KOPT-K1 (cell line): ENCODE measurements at regions not wholly inside any gene's neighbourhood (a gene's known extent, or its start where the extent isn't known, plus 50 kb on each side); places are given as distances from the start of the nearest gene placed in this dataset.

Source experiments
- H3K27ac ChIP-seq: fragments of 200-600 bp; sonication (generic); 2 replicates; pipeline ENCODE4 v1.5.1; 2016; ENCODE audit warnings: antibody characterized with exemption, mild to moderate bottlenecking, low read depth, low read length; ENCODE audit not compliant: poor library complexity, severe bottlenecking
- H3K36me3 ChIP-seq: fragments of 200-600 bp; sonication (generic); 2 replicates; pipeline ENCODE4 v1.5.1; 2017; ENCODE audit warnings: antibody characterized with exemption, mild to moderate bottlenecking, low read length, moderate library complexity; ENCODE audit not compliant: insufficient read depth
- H3K9me3 ChIP-seq: fragments of 200-600 bp; sonication (generic); 2 replicates; pipeline ENCODE4 v1.5.1; 2017; ENCODE audit warnings: antibody characterized with exemption, low read length, mild to moderate bottlenecking; ENCODE audit not compliant: insufficient read depth, poor library complexity, severe bottlenecking

DNA sequence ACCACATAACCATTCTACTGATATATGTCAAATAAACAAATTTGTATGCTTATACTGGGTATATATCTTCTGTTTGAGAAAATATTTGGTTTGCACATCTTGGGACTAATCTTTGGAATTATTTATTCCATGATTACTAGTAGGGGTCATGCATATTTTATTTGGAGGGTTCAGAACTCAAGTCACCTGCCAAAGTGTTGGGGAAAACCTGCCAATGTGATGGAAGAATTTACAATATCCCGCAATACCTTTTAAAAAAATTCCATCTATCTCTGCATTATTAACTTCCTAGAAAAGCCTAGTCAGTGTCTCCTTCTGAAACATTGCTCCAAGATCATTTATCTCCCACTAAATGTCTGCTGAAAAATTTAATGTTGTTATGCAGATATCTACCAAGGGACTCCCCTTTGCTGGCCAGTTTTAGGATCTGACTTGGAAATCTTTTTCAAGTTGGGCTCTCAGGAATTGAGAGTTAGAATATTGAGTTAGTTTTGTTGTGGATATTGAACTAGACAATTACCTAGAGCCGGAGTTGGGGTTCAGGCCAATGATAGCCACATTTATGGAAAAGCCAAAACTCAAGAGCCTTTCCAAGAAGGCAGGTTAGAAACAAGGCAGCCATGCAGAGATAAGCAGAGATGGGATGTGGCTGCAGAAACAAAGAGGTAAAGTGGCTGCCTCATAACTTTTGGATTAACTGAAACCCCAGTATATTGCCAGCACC, 425.2 kb downstream of the ADAMTS20 start:
- Histone ChIP-seq H3K36me3 (no peaks in the 10 kb centered on the region), H3K9me3 (no peaks in the 10 kb centered on the region), H3K27ac (no peak overlapping the region)

DNA sequence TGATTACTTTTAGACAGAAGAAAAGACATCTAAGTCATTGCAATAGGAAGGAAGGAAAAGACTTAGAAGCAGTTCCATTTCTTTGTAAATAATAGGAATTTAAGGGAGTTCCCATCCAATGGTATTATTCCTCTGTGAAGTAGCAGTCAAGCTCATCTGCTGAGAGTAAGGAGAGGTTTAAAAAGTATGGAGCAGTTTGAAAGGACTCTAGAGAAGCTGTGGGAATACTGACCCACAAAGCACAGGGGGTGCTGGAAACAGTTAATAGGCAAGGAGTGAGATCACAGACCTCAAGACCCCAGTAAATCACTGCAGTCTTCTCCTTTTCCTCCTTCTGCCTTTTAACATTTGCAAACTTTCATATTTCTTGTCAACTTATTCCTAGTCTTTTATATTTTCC, 428.5 kb downstream of the ADAMTS20 start:
- no peak overlapping the region for H3K27ac ChIP-seq
- H3K36me3 ChIP-seq: no peaks in the 10 kb centered on the region
- no peaks in the 10 kb centered on the region for H3K9me3 ChIP-seq

DNA sequence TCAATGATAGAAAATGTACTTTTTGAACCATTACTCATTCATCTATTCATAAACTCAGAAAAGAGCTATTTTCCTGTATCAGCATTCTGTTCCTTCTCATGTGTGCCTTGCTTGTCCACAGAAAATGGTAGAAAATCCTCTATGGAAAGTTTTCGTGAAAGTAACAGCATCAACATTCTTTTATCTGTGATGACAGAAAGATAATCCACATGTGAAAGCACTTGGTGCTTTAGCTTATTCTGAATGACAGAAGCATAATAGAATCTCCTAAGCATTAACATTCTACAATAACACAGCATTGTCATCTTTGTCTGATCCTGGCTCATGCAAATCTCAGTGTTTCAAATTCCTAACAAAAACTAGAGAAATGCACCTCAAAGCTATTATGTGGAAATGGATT, 431.9 kb downstream of the ADAMTS20 start:
- H3K9me3 ChIP-seq: no peaks in the 10 kb centered on the region
- H3K27ac ChIP-seq: no peak overlapping the region
- no peaks in the 10 kb centered on the region for H3K36me3 ChIP-seq

DNA sequence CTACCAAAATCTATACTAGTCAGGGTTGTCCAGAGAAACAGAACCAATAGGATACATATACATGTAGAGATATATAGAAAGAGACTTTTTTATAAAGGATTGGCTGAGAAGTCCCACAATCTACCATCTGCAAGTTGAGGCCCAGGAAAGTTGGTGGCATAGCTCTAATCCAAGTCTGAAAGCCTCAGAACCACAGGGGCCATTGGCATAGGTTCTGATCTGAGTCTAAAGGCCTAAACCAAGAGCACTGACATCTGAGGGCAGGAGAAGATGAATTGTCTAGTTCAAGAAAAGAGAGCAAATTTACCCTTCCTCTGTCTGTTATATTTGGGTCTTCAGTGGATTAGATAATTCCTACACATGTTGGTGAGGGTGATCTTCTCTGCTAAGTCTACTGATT, 433.1 kb downstream of the ADAMTS20 start:
- Histone ChIP-seq H3K27ac (no peak overlapping the region), H3K36me3 (no peaks in the 10 kb centered on the region), H3K9me3 (no peaks in the 10 kb centered on the region)

DNA sequence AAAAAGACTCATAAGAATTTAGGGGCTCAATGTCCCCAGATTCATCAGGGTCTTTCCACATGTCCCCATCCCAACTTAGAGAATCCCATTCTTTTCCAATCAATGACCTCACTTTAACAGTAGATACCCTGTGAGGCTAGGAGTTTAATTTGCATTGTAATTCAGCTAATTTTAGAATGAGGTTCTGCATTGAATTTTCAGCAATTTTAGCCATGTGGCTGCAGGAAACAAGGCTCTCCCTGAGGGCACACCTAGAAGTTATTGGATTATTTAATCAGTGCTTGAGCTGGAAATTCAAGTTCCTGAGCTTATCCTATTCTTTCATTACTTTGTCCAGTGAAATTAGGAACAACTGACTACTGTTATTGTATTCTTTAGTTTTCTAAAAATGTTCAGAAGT, 433.8 kb downstream of the ADAMTS20 start:
- no peak overlapping the region for H3K27ac ChIP-seq
- no peaks in the 10 kb centered on the region for H3K36me3 ChIP-seq
- no peaks in the 10 kb centered on the region for H3K9me3 ChIP-seq

DNA sequence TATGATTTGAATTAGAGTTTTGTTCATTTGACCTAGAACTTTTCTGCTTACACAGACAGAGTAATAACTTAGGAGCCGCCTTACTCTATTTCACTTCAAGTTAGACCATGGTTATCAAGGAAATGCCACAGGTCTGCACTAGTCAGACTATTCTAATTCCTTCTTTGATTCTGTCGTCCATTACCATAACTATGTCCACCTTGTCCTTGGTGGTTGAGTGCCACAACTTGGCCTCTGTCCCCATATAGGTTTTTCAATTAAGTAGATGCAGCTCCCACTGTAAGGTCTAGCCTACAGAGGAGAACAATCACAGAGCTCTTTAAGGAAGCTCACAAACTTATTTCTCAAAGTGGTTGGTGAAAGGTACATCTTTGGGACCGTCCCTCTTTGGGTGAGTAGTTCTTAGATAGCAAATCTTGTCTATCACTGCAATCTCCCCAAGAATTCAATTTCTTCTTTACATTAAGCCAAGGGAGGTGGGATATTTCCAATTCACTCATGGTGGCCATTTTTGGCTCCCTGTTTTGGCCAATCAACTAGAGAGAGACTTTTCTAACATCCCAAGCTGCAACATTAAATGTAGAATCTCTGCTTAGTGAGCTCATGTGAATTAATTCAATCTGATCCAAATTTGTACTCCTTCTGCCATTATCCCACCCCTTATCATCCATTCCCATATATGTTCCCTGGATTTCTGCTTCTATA, 434.6 kb downstream of the ADAMTS20 start:
- H3K27ac ChIP-seq: no peak overlapping the region
- H3K36me3 ChIP-seq: no peaks in the 10 kb centered on the region
- H3K9me3 ChIP-seq: no peaks in the 10 kb centered on the region

DNA sequence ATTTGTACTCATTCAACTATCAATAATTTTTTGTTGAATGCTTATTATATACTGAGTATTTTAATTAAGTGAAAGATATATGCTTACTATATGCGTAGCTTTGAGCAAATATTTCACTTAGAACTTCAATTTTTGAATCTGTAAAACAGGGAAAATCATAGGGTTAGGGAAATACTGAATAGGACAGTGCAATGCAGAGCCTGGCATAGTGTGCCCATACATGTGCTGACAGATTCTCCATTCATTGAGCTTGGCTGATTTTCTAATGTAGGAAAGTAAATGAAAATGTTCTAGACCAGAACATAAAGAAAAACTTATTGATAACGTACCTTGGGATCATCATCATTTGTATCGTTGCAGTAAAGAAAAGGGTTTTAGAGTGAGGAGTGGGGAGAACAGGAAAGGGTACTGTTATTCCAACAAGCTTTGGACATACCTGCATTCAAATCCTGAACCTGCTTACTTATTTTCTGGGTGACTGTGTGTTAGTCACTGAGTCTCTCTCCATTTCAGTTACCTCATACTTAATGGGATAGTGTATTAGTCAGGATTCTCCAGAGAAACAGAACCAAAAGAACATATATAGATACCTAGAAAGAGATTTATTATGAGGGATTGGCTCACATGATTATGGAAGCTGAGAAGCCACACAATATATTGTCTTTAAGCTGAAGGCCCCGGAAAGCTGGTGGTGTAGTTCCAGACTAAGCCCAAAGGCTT, 436.4 kb downstream of the ADAMTS20 start:
- Histone ChIP-seq H3K36me3 (no peaks in the 10 kb centered on the region), H3K9me3 (no peaks in the 10 kb centered on the region), H3K27ac (no peak overlapping the region)

DNA sequence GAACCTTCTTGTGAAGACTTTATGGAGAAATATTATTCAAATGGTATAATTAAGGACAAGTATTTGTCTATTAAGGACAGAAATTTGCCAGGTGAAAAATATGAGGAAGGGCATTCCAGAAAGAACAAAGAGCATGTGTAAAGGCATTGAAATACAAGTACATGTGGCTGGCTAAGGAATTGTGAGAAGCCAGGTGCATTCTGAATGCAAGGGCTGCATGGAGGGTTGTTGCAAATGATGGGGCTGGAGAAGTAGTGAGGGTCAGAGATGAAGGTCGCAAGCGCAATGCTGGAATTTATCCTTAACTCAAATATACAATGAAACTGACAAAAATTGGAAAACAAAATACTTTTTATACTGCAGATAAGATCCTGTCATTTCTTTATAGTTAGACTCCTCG, 437.7 kb downstream of the ADAMTS20 start:
- H3K9me3 ChIP-seq: no peaks in the 10 kb centered on the region
- no peak overlapping the region for H3K27ac ChIP-seq
- no peaks in the 10 kb centered on the region for H3K36me3 ChIP-seq

DNA sequence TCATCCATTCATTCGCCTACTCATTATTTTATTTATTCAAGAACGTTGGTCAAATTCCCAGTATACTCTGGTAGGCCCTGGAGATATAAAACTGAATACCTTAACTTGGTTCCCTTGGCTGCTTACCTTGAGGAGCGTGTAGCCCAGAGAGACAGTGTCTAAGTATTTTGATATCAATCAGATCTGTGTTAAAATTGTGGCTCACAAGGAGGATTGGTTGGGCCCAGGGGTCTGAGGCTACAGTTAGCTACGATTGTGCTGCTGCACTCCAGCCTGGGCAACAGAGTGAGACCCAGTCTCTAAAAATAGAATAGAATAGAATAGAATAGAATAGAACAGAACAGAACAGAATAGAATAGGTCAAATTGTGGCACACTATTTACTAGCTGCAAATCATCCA, 438.4 kb downstream of the ADAMTS20 start:
- no peaks in the 10 kb centered on the region for H3K9me3 ChIP-seq
- H3K27ac ChIP-seq: no peak overlapping the region
- no peaks in the 10 kb centered on the region for H3K36me3 ChIP-seq

DNA sequence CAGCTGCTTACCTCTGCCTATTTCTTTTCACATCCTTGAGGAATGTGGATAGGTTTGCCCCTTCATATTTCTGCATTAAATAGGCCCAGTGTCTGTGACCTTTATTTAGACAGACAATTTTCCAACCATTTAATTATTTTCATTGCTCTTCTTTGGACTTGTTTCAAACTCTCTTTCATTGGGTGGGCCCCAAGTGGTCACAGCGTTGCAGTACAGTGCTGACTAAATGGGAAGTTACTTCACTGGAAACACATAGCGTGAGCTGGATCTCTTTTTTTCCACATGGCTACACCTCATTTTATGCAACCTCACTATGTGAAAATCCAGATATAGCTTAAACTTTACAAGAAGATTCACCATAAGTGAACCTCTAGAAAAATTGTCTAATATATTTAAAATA, 438.9 kb downstream of the ADAMTS20 start:
- Histone ChIP-seq H3K9me3 (no peaks in the 10 kb centered on the region), H3K36me3 (no peaks in the 10 kb centered on the region), H3K27ac (no peak overlapping the region)

DNA sequence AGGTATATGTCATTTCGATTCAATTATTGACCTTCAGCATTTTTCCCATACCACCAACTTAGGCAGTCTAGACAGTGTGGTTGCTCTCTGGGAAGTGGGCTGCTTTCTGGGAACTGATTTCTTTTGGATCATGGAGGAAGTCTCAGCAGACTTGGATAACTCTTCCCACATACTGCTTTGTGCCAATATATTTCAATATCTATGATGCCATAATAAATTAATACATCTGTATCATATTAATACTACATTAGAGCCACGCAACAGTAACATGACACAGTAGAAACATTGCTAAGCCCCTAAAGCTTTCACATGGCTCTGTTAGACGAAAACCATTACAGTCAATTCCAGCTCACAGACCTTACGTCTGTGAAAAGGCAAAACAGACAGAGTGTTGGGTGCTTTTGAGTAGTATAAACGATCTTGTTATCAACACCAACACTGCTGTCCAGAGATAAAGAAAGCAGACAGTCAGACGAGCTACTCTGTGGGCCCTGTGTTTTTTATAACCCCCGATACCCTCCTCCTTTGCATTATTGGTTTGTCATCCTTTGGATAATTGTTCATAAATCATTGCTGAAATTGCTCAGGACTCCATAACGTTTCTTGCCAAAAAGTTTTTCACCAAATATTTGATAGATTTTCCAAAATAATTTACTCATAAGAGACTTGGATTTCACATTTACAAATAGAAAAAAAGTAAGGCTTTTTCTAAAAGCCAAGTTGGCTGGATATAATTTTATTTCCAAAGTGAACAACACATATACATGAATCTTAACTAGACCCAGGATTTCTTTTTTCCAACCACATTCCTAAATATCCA, 439.7 kb downstream of the ADAMTS20 start:
- no peaks in the 10 kb centered on the region for H3K36me3 ChIP-seq
- H3K27ac ChIP-seq: no peak overlapping the region
- H3K9me3 ChIP-seq: no peaks in the 10 kb centered on the region

DNA sequence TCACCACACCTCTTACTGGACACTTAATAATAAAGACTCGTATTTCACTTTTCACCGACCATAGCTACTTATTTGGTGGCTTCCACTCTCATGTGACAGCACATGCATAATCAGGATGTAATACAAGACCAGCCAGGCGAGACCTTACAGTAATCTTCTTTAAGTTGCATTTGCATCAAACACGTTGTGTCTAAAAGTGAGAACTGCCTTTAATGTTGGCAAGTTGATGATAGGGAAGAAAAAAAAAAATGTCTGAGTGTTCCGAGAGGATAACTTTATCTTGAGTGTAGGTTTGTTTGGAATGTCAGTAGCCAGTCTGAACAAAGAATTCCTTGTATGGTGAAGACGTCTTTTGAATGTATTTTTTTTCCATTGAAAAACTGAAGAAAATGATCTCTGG, 440.4 kb downstream of the ADAMTS20 start:
- Histone ChIP-seq H3K36me3 (no peaks in the 10 kb centered on the region), H3K27ac (no peak overlapping the region), H3K9me3 (no peaks in the 10 kb centered on the region)

DNA sequence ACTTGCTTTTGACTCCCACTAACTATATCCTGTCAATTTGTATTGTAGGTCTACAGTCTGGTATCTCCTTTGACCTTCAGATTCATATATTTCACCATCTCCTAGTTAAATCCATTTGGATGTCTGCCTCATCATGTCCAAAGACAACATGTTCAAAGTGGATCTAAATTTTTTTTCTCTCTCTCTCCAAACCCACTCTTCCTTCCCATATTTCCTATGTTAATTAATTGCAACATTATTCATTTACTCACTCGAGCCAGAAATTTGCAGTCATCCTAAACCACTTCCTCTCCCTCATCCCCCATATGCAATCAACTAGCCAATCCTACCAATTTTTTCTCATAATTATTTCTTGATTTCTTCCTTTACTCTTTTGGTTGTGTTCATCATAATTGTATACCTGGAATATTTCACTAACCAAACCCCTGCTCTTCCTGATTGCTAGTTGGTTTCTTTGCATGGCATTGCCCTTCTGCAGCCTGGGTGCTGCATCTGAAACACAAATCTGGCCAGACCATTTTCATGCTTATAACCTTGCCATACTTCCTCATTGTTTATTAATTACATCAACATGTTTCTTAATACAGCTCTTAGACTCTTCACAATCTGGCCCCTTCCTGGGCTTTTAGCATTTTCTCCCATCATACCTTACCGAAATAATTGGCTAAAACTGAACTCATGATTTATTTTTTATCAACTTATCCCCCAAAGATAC, 442.2 kb downstream of the ADAMTS20 start:
- H3K9me3 ChIP-seq: no peaks in the 10 kb centered on the region
- H3K27ac ChIP-seq: no peak overlapping the region
- H3K36me3 ChIP-seq: no peaks in the 10 kb centered on the region

DNA sequence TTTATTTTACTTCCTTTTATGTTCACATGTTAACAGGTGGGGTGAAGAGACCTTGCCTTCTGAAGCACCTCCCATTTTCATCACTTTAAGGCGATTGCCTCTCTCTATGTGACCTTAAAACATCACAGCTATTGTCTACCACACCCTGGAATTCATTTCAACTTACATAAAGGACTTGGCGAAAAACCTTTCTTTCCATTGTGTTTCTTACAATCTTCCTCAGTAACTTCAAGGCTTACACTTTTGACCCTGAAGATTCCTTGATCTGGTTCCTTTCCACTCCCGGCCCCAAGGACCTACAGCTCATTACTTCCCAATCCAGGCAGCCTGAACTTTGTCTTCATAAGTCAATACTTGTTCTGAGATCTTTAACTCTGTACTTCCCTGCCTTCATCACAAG, 443.3 kb downstream of the ADAMTS20 start:
- Histone ChIP-seq H3K27ac (no peak overlapping the region), H3K36me3 (no peaks in the 10 kb centered on the region), H3K9me3 (no peaks in the 10 kb centered on the region)
